SK-N-SH (cell line): ENCODE measurements at regions not wholly inside any gene's neighbourhood (a gene's known extent, or its start where the extent isn't known, plus 50 kb on each side); places are given as distances from the start of the nearest gene placed in this dataset.

Experiments used
- CTCF ChIA-PET: fragments of 300-600, 350-600 bp; formaldehyde crosslinking; extraction: SDS; loops from one replicate; lab custom pipeline; 2021; lab: Yijun Ruan, JAX
- POLR2A ChIA-PET: fragments of 350-600 bp; sonication (Branson Sonifier 250); formaldehyde crosslinking; extraction: SDS; loops from one replicate; lab custom pipeline; 2020; ENCODE audit warnings: antibody characterized with exemption, inconsistent platforms; lab: Yijun Ruan, JAX
- DNase-seq: peaks from one replicate; pipeline ENCODE4 v3.0.0; 2012
- H2AFZ ChIP-seq: fragments of 200-600 bp; sonication (generic); 2 replicates; pipeline ENCODE4 v1.8.1; 2016; ENCODE audit warnings: antibody characterized with exemption, mild to moderate bottlenecking, low read depth
- H3F3A ChIP-seq: fragments of 200-600 bp; sonication (generic); replicated peaks from 2 replicates; pipeline ENCODE3; 2016; ENCODE audit warnings: antibody characterized with exemption, mild to moderate bottlenecking; ENCODE audit not compliant: insufficient read depth
- H3K27ac ChIP-seq, 2 experiments: fragments of 200-500 bp in 1 of 2; fragments of 200-600 bp in 1 of 2; sonication (Bioruptor generic) in 1 of 2; sonication (generic), shearing (Covaris generic) in 1 of 2; 2 replicates each; pipeline versions ENCODE4 v1.5.1 to v1.6.1; 2014 to 2016; ENCODE audit warnings: low read depth in 2 of 2, inconsistent platforms in 1 of 2, low read length in 1 of 2, mild to moderate bottlenecking in 1 of 2, mixed read lengths in 1 of 2
- H3K27me3 ChIP-seq: fragments of 200-600 bp; sonication (generic), shearing (Covaris generic); 2 replicates; pipeline ENCODE4 v1.6.1; 2016; ENCODE audit warnings: mixed run types; ENCODE audit not compliant: insufficient read depth
- H3K36me3 ChIP-seq, 2 experiments: fragments of 200-500 bp in 1 of 2; fragments of 200-600 bp in 1 of 2; sonication (Bioruptor generic) in 1 of 2; sonication (generic) in 1 of 2; replicated peaks in 1 of 2; 2 replicates each; pipeline versions ENCODE3 to v1.5.1; 2014 to 2016; ENCODE audit warnings: low read length in 1 of 2, mild to moderate bottlenecking in 1 of 2; ENCODE audit not compliant: insufficient read depth in 2 of 2, control insufficient read depth in 1 of 2
- H3K4me1 ChIP-seq, 2 experiments: fragments of 200-500 bp in 1 of 2; fragments of 200-600 bp in 1 of 2; sonication (Bioruptor generic) in 1 of 2; sonication (generic), shearing (Covaris generic) in 1 of 2; 2 replicates each; pipeline versions ENCODE4 v1.5.1 to v1.6.1; 2014 to 2016; ENCODE audit warnings: low read depth in 1 of 2, low read length in 1 of 2, mixed run types in 1 of 2; ENCODE audit not compliant: insufficient read depth in 2 of 2, control insufficient read depth in 1 of 2
- H3K4me2 ChIP-seq: fragments of 200-600 bp; sonication (generic), shearing (Covaris generic); 2 replicates; pipeline ENCODE4 v1.6.1; 2017; ENCODE audit warnings: mixed run types
- H3K4me3 ChIP-seq, 2 experiments: fragments of 200-500 bp in 1 of 2; fragments of 200-600 bp in 1 of 2; sonication (Bioruptor generic) in 1 of 2; sonication (generic), shearing (Covaris generic) in 1 of 2; 2 replicates each; pipeline versions ENCODE4 v1.5.1 to v1.8.1; 2014 to 2016; ENCODE audit warnings: low read depth in 2 of 2, inconsistent platforms in 1 of 2, low read length in 1 of 2, mild to moderate bottlenecking in 1 of 2, mixed read lengths in 1 of 2, moderate library complexity in 1 of 2
- H3K79me2 ChIP-seq: fragments of 200-600 bp; sonication (generic); 2 replicates; pipeline ENCODE4 v1.8.1; 2017; ENCODE audit warnings: mild to moderate bottlenecking; ENCODE audit not compliant: insufficient read depth
- H3K9ac ChIP-seq: fragments of 200-600 bp; sonication (generic); 2 replicates; pipeline ENCODE4 v1.6.1; 2017; ENCODE audit warnings: mixed run types
- H3K9me2 ChIP-seq: fragments of 200-600 bp; sonication (generic); 2 replicates; pipeline ENCODE4 v1.6.1; 2017; ENCODE audit warnings: mixed run types
- H3K9me3 ChIP-seq: fragments of 200-600 bp; sonication (generic); 2 replicates; pipeline ENCODE4 v1.6.1; 2017; ENCODE audit warnings: mixed run types, mild to moderate bottlenecking, moderate library complexity
- H4K20me1 ChIP-seq: fragments of 200-600 bp; sonication (generic); 2 replicates; pipeline ENCODE4 v1.6.1; 2017; ENCODE audit warnings: mild to moderate bottlenecking, mixed run types; ENCODE audit not compliant: insufficient read depth
- CHD2 ChIP-seq: fragments of 150-350 bp; IDR thresholded peaks from 2 replicates; pipeline ENCODE4 v1.6.1; 2018; ENCODE audit warnings: low read length; ENCODE audit not compliant: partially characterized antibody
- CTCF ChIP-seq: fragments of 200-600 bp; sonication (generic); IDR thresholded peaks from 2 replicates; pipeline ENCODE4 v1.6.1; 2017; ENCODE audit warnings: antibody characterized with exemption, mild to moderate bottlenecking, moderate library complexity
- ELF1 ChIP-seq: IDR thresholded peaks from 2 replicates; pipeline ENCODE4 v1.4.0; 2012
- EP300 ChIP-seq, 2 experiments: IDR thresholded peaks; 2 replicates each; pipeline versions ENCODE4 v1.4.0 to v1.6.1; 2012; ENCODE audit warnings: borderline replicate concordance in 1 of 2, low read depth in 1 of 2, low read length in 1 of 2
- FOXJ3 ChIP-seq: sonication (generic); formaldehyde crosslinking; IDR thresholded peaks from 2 replicates; pipeline ENCODE4 v1.5.1; 2020; ENCODE audit warnings: mild to moderate bottlenecking, missing genetic modification reagents
- GABPA ChIP-seq: IDR thresholded peaks from 2 replicates; pipeline ENCODE4 v1.4.0; 2012; ENCODE audit warnings: low read depth, mild to moderate bottlenecking
- GATA2 ChIP-seq: sonication (generic); formaldehyde crosslinking; IDR thresholded peaks from 2 replicates; pipeline ENCODE4 v1.5.0; 2020; ENCODE audit warnings: mild to moderate bottlenecking, missing genetic modification reagents
- MXI1 ChIP-seq: IDR thresholded peaks from 2 replicates; pipeline ENCODE4 v1.6.1; 2012; ENCODE audit warnings: mild to moderate bottlenecking, low read depth, low read length, improper control_type of control experiment
- POLR2AphosphoS5 ChIP-seq: IDR thresholded peaks from 2 replicates; pipeline ENCODE4 v1.6.1; 2012; ENCODE audit warnings: low read depth, low read length
- RAD21 ChIP-seq: IDR thresholded peaks from 2 replicates; pipeline ENCODE4 v1.6.1; 2012; ENCODE audit warnings: mild to moderate bottlenecking, low read length
- RCOR1 ChIP-seq: fragments of 150-350 bp; IDR thresholded peaks from 2 replicates; pipeline ENCODE4 v1.6.1; 2017; ENCODE audit warnings: antibody characterized with exemption, low read length
- SMC3 ChIP-seq: IDR thresholded peaks from 2 replicates; pipeline ENCODE4 v1.6.1; 2012; ENCODE audit warnings: low read depth, low read length, improper control_type of control experiment
- TAF1 ChIP-seq: IDR thresholded peaks from 2 replicates; pipeline ENCODE4 v1.6.1; 2012; ENCODE audit warnings: low read depth, mild to moderate bottlenecking, low read length, moderate library complexity, borderline replicate concordance
- TEAD4 ChIP-seq: IDR thresholded peaks from 2 replicates; pipeline ENCODE4 v1.4.0; 2012; ENCODE audit warnings: mild to moderate bottlenecking, borderline replicate concordance; ENCODE audit not compliant: insufficient read depth
- USF1 ChIP-seq: IDR thresholded peaks from 2 replicates; pipeline ENCODE4 v1.4.0; 2012; ENCODE audit warnings: low read depth, borderline replicate concordance
- YY1 ChIP-seq: IDR thresholded peaks from 2 replicates; pipeline ENCODE4 v1.4.0; 2012; ENCODE audit warnings: low read depth, mild to moderate bottlenecking
- ZBTB33 ChIP-seq: IDR thresholded peaks from 2 replicates; pipeline ENCODE4 v1.4.0; 2012; ENCODE audit warnings: low read depth, borderline replicate concordance
- WGBS: methylation state at CpG from one replicate; pipeline ENCODE4 v1.1.6; 2017; ENCODE audit warnings: low lambda C conversion rate; 5-methylcytosine and 5-hydroxymethylcytosine counted together
- TF ChIP-seq, protein P1 (sequence below): IDR thresholded peaks from 2 replicates; pipeline ENCODE4; 2012
- TF ChIP-seq, protein P2 (sequence below): IDR thresholded peaks from 2 replicates; pipeline ENCODE4 v1.6.1; 2012; ENCODE audit warnings: mild to moderate bottlenecking, low read depth, low read length, moderate library complexity
- TF ChIP-seq, protein P3 (sequence below): fragments of 150-350 bp; IDR thresholded peaks from 2 replicates; pipeline ENCODE4 v1.6.1; 2017; ENCODE audit warnings: antibody characterized with exemption, low read length, low read depth, borderline replicate concordance

DNA sequence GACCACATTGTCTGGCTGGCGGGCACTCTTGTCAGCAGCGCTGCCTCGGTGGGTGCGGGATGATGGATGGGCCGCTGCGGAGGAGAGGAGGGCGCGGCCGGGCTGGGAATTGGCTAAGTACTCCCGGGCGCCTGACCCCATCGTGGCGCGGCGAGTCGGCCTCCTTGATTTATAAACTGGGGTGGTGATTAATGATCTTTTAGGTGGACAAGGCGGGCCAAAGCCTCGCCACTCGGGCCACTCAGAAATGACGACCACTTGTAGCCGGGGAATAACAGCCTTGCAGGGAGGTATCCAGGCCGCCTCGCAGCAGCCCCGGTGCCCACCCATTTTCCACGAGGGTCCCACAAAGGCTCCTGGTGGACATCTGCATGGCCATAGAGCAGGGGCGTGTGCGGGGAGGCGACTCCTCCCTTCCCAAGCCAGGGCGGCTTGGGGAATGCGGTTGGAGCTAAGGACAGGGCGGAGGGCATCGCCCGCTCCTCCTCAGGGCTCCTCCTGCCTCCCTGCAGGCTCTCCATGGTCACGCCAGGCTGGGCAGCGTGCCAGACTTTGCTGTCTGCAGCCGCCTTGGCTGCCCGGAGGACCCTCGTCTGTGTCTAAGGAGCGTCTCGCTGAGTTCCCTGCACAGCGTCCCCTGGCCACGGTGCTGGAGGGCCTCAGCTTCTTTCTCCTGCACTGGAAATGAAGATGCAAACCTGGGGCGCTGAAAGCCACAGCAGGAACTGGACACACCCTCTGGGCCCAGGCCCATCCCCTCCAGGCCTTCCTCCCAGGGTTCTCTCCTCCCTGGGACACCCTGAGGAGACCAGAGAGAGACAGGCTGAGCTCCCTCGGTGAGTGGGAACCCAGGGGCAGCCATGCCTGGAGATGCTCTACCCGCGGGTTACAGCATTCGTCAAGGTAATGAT lies 287.4 kb upstream of the IRX4 start:
- CTCF ChIA-PET = interaction anchor here (1.3 kb wide), 1 partner anchor 15 kb away, joined by 3 read pairs; no protein-coding TSS in a partner anchor
- no peak for DNase-seq
- TF ChIP-seq SMC3 = no peak
- TF ChIP-seq GABPA = no peak
- TF ChIP-seq, protein P1, sequence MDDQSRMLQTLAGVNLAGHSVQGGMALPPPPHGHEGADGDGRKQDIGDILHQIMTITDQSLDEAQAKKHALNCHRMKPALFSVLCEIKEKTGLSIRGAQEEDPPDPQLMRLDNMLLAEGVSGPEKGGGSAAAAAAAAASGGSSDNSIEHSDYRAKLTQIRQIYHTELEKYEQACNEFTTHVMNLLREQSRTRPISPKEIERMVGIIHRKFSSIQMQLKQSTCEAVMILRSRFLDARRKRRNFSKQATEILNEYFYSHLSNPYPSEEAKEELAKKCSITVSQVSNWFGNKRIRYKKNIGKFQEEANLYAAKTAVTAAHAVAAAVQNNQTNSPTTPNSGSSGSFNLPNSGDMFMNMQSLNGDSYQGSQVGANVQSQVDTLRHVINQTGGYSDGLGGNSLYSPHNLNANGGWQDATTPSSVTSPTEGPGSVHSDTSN = no peak
- TF ChIP-seq CHD2 = no peak
- TF ChIP-seq RCOR1 = no peak
- TF ChIP-seq RAD21 = no peak
- TF ChIP-seq GATA2 (CRISPR knock-in tag) = no peak
- no peak for TF ChIP-seq YY1
- no peak for TF ChIP-seq TEAD4
- TF ChIP-seq, protein P2, sequence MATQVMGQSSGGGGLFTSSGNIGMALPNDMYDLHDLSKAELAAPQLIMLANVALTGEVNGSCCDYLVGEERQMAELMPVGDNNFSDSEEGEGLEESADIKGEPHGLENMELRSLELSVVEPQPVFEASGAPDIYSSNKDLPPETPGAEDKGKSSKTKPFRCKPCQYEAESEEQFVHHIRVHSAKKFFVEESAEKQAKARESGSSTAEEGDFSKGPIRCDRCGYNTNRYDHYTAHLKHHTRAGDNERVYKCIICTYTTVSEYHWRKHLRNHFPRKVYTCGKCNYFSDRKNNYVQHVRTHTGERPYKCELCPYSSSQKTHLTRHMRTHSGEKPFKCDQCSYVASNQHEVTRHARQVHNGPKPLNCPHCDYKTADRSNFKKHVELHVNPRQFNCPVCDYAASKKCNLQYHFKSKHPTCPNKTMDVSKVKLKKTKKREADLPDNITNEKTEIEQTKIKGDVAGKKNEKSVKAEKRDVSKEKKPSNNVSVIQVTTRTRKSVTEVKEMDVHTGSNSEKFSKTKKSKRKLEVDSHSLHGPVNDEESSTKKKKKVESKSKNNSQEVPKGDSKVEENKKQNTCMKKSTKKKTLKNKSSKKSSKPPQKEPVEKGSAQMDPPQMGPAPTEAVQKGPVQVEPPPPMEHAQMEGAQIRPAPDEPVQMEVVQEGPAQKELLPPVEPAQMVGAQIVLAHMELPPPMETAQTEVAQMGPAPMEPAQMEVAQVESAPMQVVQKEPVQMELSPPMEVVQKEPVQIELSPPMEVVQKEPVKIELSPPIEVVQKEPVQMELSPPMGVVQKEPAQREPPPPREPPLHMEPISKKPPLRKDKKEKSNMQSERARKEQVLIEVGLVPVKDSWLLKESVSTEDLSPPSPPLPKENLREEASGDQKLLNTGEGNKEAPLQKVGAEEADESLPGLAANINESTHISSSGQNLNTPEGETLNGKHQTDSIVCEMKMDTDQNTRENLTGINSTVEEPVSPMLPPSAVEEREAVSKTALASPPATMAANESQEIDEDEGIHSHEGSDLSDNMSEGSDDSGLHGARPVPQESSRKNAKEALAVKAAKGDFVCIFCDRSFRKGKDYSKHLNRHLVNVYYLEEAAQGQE = no peak
- TF ChIP-seq ZBTB33 = no peak
- TF ChIP-seq FOXJ3 = no peak
- TF ChIP-seq USF1 = no peak
- no peak for TF ChIP-seq MXI1
- TF ChIP-seq ELF1 = no peak
- no peak for TF ChIP-seq EP300 (IDR thresholded peaks at IDR 0.05; ENCODE audit: borderline replicate concordance in 1 of 2, low read depth in 1 of 2, low read length in 1 of 2)
- no peak for TF ChIP-seq CTCF
- TF ChIP-seq POLR2AphosphoS5 = no peak
- no peak for TF ChIP-seq TAF1
- TF ChIP-seq, protein P3, sequence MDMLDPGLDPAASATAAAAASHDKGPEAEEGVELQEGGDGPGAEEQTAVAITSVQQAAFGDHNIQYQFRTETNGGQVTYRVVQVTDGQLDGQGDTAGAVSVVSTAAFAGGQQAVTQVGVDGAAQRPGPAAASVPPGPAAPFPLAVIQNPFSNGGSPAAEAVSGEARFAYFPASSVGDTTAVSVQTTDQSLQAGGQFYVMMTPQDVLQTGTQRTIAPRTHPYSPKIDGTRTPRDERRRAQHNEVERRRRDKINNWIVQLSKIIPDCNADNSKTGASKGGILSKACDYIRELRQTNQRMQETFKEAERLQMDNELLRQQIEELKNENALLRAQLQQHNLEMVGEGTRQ = no peak
- no peaks in the 10 kb centered on the region for H4K20me1 ChIP-seq
- H3K9me2 ChIP-seq = no peaks in the 10 kb centered on the region
- 3% methylated on average over 21 of the region's 47 CpGs for WGBS
- H3K36me3 ChIP-seq = no peaks in the 10 kb centered on the region
- H3K79me2 ChIP-seq = no peaks in the 10 kb centered on the region
- H3K9me3 ChIP-seq = no peaks in the 10 kb centered on the region
- POLR2A ChIA-PET = no interaction called here
- no peaks in the 10 kb centered on the region for H3F3A ChIP-seq
- H3K4me1 ChIP-seq = no peaks in the 10 kb centered on the region
- H3K4me2 ChIP-seq = no peak overlapping the region
- peaks cover 85% of the 10 kb centered on the region for H3K27me3 ChIP-seq
- H3K9ac ChIP-seq = no peak overlapping the region
- H2AFZ ChIP-seq = no peak overlapping the region
- H3K4me3 ChIP-seq = no peak overlapping the region
- H3K27ac ChIP-seq = no peak overlapping the region
